ENCODE measurements at regions not wholly inside any gene's neighbourhood (a gene's known extent, or its start where the extent isn't known, plus 50 kb on each side); places are given as distances from the start of the nearest gene placed in this dataset.

GRCh38 chr16:18062713-18063112 lies 273.8 kb downstream of the NPIPA8 start:
- Histone ChIP-seq H3K36me3 (no peaks in the 10 kb centered on the region), H3K9me3 (no peaks in the 10 kb centered on the region), H3K4me3 (ENCODE audit: low read depth, low read length) (no peak overlapping the region), H3K27me3 (no peaks in the 10 kb centered on the region), H3K4me1 (no peaks in the 10 kb centered on the region)
- no peak for DNase-seq
- no peak for TF ChIP-seq CTCF (IDR thresholded peaks at IDR 0.05; ENCODE audit: low read depth, low read length)

GRCh38 chr16:18060351-18060750 lies 276.2 kb downstream of the NPIPA8 start:
- Histone ChIP-seq H3K27me3 (no peaks in the 10 kb centered on the region), H3K4me1 (no peaks in the 10 kb centered on the region), H3K36me3 (no peaks in the 10 kb centered on the region), H3K9me3 (no peaks in the 10 kb centered on the region), H3K4me3 (ENCODE audit: low read depth, low read length) (no peak overlapping the region)
- no peak for TF ChIP-seq CTCF (IDR thresholded peaks at IDR 0.05; ENCODE audit: low read depth, low read length)
- DNase-seq = no peak

- H3K9me3 ChIP-seq = no peaks in the 10 kb centered on the region
- no peak overlapping the region for H3K4me3 ChIP-seq (ENCODE audit: low read depth, low read length)
- no peak for DNase-seq
- no peaks in the 10 kb centered on the region for H3K4me1 ChIP-seq
- no peaks in the 10 kb centered on the region for H3K36me3 ChIP-seq
- no peaks in the 10 kb centered on the region for H3K27me3 ChIP-seq
- TF ChIP-seq CTCF (IDR thresholded peaks at IDR 0.05; ENCODE audit: low read depth, low read length) = no peak
Observed at GRCh38 chr16:18059577-18059976, 277.0 kb downstream of the NPIPA8 start.

GRCh38 chr16:18059089-18059488 lies 277.4 kb downstream of the NPIPA8 start:
- no peak for TF ChIP-seq CTCF (IDR thresholded peaks at IDR 0.05; ENCODE audit: low read depth, low read length)
- Histone ChIP-seq H3K9me3 (no peaks in the 10 kb centered on the region), H3K4me3 (ENCODE audit: low read depth, low read length) (no peak overlapping the region), H3K4me1 (no peaks in the 10 kb centered on the region), H3K27me3 (no peaks in the 10 kb centered on the region), H3K36me3 (no peaks in the 10 kb centered on the region)
- DNase-seq = no peak

- Histone ChIP-seq H3K27me3 (no peaks in the 10 kb centered on the region), H3K4me1 (no peaks in the 10 kb centered on the region), H3K36me3 (no peaks in the 10 kb centered on the region), H3K4me3 (ENCODE audit: low read depth, low read length) (no peak overlapping the region), H3K9me3 (no peaks in the 10 kb centered on the region)
- DNase-seq = no peak
- no peak for TF ChIP-seq CTCF (IDR thresholded peaks at IDR 0.05; ENCODE audit: low read depth, low read length)
Observed at GRCh38 chr16:18055411-18055916, 281.1 kb downstream of the NPIPA8 start.

- no peak for DNase-seq
Observed at GRCh38 chr16:18050777-18051176, 285.8 kb downstream of the NPIPA8 start.

More at GRCh38 chr16:18050777-18051176, 285.8 kb downstream of the NPIPA8 start:
- H3K9me3 ChIP-seq = no peaks in the 10 kb centered on the region
- no peaks in the 10 kb centered on the region for H3K36me3 ChIP-seq
- no peaks in the 10 kb centered on the region for H3K4me1 ChIP-seq
- H3K27me3 ChIP-seq = no peaks in the 10 kb centered on the region
- no peak for TF ChIP-seq CTCF (IDR thresholded peaks at IDR 0.05; ENCODE audit: low read depth, low read length)
- H3K4me3 ChIP-seq (ENCODE audit: low read depth, low read length) = no peak overlapping the region
